HG02943 (cell line): ENCODE measurements at regions not wholly inside any gene's neighbourhood (a gene's known extent, or its start where the extent isn't known, plus 50 kb on each side); places are given as distances from the start of the nearest gene placed in this dataset.
"Not testable (repeated sequence)": the region's sequence is repeated elsewhere in the genome, so short reads cannot be mapped to it uniquely, and the experiment has no call there.

Experiments used
- ATAC-seq: cut with Tn5 transposase; IDR thresholded peaks from one replicate; pipeline ENCODE4 v1.9.1; 2021; ENCODE audit warnings: mild to moderate bottlenecking, low read depth, moderate library complexity; ENCODE audit not compliant: unreplicated experiment

DNA sequence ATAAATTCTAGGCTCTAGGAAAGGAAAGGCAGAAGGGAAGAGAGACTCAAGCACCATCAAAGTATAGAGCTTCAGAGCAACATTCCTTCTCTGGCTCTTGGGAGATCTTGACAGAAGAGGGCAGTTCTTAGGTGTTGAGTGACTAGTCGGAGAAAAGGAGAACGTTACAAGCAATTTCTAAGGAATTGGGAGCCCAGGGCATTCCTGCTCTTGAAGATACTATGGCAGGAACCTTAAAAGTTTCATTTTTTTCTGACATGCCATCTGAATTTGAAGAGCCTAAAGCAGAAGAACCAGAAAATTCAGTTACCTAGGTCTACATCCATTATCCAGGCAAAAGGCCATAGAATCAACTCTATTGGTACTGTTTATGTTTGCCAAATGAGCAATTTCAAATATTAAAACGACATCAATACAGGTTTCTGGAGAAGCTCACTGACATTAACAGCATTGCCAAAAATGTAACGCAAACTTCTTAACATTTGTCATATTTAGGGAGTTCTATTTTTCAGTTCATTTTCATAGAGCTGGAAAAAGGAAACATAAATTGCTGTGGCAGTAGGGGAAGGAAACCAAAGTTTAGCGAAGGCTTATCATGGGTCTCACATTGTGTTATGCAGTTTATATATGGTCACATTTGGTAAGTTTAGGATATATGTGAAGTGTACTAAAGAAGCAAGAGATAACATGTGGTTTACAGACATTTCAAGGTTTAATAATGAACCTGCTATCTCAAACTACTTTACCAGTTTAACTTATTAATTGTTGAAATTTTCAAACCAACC, 210.1 kb upstream of the NRIP1 start:
- no peak for ATAC-seq

DNA sequence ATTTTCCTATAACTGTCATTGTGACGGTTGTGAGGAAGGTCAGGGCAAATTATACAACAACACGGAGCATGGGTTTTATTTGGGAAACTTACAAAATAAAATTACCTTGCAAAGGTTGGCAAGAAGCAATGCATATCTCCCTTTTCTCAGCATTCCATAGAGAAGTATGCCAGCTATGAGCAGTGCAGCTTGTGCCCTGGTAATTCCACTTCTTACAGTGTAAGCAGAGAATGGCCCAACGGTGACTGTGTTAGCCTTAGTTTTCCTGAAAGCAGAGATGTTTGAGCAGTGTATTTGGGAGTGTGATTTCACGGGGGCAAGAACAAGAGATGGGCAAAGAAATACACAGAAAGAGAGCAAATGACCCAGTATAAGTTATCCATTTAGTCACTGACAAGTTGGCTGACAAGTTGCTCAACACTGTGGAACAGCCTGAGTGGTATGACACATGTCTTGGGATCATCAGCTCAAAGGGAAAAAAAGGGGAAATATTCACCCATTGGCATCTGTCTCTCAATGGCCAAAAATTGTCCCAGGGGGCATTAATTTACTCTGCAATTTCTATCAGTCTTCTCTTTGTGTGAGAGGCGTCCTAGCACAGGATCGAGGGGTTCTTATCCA, 210.9 kb upstream of the NRIP1 start:
- no peak for ATAC-seq

- no peak for ATAC-seq
Observed at GRCh38 chr21:15276243-15276642, 211.4 kb upstream of the NRIP1 start.

DNA sequence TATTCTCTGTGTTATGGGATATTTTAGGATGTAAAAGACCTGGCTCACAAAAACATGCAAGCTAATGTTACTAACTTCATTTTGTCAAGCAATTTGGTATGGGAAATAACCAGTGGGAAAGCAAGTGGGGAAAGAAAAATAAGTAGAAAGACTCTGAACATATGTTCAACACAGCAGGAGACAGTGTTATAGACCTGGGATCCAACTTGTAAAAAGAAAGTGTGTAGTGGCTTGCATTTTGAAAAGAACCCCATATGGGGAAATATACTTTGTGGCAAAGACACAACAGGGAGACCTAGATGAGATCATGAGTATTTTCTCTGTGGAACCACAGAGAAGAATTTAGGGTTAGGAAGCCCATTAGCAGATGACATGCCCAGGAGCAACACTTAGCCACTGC, 212.7 kb upstream of the NRIP1 start:
- no peak for ATAC-seq

DNA sequence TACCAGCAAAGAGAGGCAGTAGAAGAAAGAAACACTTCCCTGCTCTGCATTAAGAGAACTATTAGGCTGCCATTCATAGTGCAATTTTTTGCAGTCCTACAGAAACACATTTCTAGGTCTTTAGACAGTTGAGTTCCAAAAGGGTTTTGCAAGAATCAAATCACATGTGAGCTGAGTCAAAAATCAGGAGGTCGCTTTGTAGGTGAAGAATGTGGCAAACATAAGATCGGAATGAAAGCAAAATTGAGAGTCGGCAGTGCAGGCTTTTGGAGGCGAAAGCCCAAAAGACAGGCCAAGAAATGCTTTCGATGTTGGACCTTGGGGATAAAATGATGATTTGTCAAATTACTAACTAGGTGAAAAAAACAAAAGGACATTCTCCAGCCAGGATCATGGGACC, 213.5 kb upstream of the NRIP1 start:
- no peak for ATAC-seq

DNA sequence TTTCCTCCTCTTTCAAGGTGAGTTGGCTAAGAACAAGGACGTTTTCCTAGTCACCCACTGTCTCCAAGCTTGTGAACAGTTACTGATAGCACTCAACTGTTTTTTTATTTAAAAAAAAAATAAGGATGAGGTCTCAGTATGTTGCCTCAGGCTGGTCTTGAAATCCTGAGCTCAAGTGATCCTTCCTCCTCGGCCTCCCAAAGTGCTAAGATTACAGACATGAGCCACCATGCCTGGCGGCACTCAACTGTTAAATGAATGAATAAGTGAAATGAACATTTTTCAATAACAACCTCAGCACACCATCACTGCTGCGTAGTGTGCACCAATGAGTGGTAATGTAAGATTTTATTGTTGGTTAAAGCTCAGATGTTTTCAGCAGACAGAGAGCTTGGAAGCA, 214.1 kb upstream of the NRIP1 start:
- no peak for ATAC-seq

DNA sequence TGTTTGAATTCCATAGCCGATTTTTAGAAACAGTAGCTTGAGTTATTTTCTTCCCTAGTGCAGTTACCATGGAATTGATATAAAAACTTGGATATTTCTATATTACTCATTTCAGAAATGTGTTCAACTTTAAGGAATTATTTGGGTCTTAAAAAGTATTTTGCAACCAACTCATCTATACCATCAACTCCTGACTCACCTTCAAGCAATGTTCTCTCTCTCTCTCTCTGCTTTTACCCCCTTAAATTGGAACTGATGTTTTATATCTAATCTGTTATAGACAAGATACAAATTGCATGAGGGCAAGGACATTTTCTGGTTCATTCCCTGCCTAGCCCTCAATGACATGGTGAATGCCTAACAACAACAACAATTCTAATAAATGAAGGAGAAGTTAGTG, 214.7 kb upstream of the NRIP1 start:
- ATAC-seq = no peak

- no peak for ATAC-seq
Observed at GRCh38 chr21:15281714-15282113, 216.9 kb upstream of the NRIP1 start.

DNA sequence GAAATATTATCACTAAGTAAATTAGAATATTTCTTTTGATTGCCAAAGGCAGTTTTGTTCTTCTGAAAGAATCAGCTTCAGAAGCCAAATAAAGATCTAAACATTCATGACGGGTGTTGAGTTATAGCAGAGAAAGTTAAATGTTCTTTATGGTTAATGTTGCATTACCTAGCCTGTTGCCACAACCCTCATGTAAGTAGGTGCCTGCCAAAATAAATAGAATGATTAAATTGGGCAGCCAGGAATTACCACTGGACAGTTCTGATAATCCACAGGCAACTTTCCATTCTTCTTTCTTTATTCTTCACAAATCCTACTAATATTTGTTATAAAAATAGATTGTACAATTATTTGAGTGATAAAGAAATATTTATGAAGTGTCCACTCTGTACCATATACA, 217.9 kb upstream of the NRIP1 start:
- no peak for ATAC-seq

- no peak for ATAC-seq
Observed at GRCh38 chr21:15283138-15283537, 218.3 kb upstream of the NRIP1 start.

DNA sequence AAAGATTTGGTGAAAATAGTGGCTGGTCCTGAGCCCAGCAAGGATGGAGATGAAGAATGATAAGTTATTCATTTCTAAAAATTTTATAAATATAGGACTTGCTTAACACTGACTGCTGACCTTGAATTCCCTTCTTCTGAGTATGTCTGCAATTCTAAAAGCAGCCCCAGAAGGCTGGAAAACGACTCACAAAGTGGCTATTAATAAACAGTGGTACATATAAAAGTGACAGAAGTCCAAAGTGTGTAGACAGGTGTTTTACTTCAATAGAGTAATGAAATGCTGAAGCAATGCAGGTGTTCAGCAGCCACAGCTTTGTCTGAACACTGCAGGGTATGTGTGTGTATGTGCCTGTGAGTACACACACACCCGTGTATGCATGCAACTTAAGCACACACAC, 219.0 kb upstream of the NRIP1 start:
- no peak for ATAC-seq

GRCh38 chr21:15285556-15285955, 220.8 kb upstream of the NRIP1 start:
- no peak for ATAC-seq

DNA sequence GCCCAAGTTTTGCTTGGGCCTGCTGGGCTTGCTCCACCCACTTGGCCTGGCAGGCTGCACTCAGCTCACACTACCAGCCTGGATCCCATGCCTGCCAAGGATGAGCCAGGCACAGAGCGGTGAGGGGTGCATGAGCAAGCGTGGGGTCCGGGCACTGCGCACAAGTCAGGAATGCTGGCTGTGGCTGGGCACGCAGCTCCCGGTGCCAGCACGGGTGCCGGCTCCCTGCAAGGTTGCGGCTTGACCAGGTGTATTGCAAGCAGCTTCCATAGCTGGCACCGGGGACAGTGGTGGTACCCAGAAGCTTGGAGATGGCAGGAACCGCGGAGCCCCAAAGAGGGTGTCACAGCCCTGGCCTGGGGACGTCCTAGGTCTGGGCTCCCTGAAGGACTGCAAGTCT, 224.4 kb upstream of the NRIP1 start:
- no peak for ATAC-seq

DNA sequence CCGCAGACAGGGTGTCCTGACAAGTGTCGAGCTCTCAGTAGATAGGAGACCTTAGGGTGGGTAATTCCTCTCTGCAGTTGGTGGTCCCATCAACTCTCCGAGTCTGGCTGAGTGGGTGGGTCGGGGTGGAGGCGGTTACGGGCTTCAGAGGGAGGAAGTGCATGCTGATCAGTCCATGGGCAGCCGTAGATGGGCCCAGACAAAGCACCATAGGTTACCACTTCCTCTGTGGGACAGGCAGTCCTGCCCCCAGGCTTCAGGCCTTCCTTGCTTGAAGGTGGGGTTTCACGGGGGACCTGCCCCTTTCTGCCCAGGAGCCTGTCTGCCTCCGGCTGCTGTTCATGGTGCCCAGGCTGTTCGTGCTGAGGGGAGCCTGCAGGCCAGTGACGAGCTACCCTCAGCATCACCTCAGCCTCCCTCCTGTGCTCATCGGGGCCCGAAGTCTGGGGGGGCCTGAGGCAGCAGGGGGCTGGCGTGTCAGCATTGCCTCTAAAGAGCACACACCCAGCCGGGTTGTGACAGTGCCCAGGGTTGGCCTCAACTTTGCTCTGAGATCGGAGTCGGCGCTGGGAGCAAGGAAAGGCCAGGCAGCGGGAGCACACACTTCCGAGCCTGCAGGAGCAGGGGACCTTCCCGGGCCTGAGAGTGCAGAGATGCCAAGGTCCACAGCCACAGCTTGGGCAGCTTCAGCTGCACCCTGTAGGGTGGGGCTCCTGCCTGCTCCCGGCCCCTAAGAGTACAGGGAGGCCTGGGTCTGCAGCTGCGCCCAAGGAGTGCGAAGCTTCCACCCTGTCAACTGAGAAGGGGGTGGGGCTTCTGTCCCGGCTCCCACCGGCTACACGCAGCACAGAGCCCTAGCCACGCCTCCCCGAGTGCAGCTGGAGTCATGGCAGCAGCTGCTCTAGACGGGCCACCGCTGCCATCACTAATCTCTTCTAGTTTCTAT, 225.4 kb upstream of the NRIP1 start:
- ATAC-seq = no peak

GRCh38 chr21:15291621-15292266, 226.9 kb upstream of the NRIP1 start:
- no peak for ATAC-seq

DNA sequence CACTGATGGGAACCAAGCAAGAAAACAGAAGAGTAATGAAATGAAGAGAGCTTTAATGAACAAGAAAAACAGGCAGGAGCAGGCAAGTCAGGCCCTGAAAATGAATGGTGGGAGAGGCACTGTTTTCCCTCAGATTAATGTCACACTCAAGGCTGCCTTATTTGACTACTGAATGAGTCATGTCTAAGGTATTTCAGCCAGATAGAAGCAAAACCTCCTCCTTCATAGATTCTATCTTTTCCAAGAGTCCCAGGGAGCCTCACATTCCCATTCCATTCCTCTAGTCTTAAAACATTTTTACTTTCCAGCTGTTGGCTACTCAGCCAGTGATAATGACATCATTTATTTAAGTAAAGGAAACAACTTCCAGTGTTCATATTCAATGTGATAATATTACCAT, 228.4 kb upstream of the NRIP1 start:
- no peak for ATAC-seq

GRCh38 chr21:15295875-15296274, 231.1 kb upstream of the NRIP1 start:
- no peak for ATAC-seq

DNA sequence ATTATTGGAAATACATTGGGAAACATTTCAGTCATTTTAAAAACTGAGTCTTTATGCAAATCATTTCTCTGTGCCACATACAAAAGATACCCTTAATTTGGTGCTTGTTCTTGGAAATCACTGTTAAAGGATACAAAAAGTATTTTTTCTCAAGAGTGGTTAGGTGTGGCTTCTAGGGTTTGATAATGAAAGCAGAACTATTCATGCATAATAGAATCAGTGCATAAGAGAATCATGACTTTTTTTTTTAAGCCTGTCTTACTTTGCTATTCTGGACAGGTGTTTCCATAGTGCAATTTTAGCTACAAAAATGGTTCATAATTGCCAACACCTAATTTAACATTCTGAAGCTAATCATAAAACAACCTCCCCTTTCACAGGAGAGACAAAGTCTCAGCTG, 233.0 kb upstream of the NRIP1 start:
- ATAC-seq = no peak

DNA sequence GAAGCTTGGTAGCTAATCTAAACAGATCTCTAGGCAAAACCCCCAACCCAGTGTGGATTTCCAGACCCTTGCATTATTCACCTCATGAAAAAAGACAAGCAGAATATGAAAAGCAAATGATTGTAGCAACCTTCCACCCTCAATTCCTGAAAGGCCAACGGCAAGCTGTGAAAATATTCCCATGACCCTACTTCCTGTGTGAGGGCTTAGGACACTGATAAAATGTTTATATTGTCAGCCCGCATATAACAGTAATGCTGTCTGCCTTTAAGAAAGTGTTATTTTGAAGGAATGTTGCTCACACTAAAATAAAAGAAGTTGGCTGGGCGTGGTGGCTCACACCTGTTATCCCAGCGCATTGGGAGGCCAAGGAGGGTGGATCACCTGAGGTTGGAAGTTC, 233.5 kb upstream of the NRIP1 start:
- no peak for ATAC-seq

DNA sequence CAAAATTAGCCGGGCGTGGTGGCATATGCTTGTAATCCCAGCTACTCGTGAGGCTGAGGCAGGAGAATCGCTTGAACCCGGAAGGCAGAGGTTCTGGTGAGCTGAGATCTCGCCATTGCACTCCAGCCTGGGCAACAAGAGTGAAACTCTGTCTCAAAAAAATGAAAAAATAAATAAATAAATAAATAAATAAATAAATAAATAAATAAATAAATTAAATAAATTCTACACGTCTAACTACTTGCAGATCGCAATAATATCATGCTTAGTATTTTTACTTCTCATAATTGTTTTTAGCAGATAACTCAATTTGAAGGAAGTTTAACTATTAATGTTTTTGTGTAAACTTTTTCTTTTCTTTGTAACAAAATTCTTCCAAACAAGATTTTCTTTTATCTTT, 234.0 kb upstream of the NRIP1 start:
- not testable (repeated sequence) for ATAC-seq

DNA sequence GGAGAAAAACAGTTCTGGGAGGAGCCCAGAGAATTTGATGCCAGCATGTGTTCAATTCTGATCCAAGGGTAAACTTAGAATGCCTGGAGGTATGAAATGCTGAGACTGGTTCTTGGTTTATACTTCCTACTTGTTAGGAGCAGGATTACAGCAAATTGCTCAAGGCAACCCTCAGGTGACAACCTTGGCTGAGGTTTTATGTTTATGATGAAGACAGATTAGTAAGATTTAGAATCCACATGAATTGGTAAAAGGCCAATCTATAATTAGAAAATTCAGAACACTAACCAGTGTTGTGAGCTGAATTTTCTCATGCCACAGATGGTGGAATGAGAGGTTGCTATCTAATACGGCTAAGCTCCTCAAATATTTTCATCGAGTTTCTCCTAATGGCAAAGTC, 235.3 kb upstream of the NRIP1 start:
- ATAC-seq = no peak
